ENCODE measurements at regions not wholly inside any gene's neighbourhood (a gene's known extent, or its start where the extent isn't known, plus 50 kb on each side); places are given as distances from the start of the nearest gene placed in this dataset.

DNA sequence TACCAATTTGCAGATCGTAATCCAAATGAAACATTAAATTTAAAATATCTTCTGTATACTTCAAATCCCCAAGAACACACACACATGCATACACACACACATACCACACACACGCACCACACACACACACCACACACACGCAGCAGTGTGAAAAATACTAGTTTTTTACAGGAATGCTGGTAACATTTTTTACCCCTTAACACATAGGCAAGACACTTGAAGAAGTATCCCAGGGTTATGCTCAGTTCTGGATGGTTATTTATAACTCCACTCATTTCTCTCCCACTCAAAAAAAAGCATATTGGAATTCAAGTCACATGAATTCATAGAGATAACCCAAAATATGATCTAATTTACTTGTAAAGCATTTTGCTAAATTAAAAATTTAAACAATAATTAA lies 325.5 kb upstream of the SLC7A11 start:
- TF ChIP-seq, protein P1, sequence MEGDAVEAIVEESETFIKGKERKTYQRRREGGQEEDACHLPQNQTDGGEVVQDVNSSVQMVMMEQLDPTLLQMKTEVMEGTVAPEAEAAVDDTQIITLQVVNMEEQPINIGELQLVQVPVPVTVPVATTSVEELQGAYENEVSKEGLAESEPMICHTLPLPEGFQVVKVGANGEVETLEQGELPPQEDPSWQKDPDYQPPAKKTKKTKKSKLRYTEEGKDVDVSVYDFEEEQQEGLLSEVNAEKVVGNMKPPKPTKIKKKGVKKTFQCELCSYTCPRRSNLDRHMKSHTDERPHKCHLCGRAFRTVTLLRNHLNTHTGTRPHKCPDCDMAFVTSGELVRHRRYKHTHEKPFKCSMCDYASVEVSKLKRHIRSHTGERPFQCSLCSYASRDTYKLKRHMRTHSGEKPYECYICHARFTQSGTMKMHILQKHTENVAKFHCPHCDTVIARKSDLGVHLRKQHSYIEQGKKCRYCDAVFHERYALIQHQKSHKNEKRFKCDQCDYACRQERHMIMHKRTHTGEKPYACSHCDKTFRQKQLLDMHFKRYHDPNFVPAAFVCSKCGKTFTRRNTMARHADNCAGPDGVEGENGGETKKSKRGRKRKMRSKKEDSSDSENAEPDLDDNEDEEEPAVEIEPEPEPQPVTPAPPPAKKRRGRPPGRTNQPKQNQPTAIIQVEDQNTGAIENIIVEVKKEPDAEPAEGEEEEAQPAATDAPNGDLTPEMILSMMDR (IDR thresholded peaks at IDR 0.05) = no peak
- TF ChIP-seq POLR2A (IDR thresholded peaks at IDR 0.05) = no peak
